ENCODE measurements at regions not wholly inside any gene's neighbourhood (a gene's known extent, or its start where the extent isn't known, plus 50 kb on each side); places are given as distances from the start of the nearest gene placed in this dataset.

GRCh38 chr6:18883851-18884250 is 496.7 kb downstream of the RNF144B start:
- TF ChIP-seq POLR2A (IDR thresholded peaks at IDR 0.05) (no peak), CTCF (IDR thresholded peaks at IDR 0.05) (no peak)
